NT2/D1 (cell line): ENCODE measurements at regions not wholly inside any gene's neighbourhood (a gene's known extent, or its start where the extent isn't known, plus 50 kb on each side); places are given as distances from the start of the nearest gene placed in this dataset.

Experiments used
- SUZ12 ChIP-seq: IDR thresholded peaks from 2 replicates; pipeline ENCODE4 v1.6.1; 2011; ENCODE audit not compliant: insufficient read length, insufficient read depth; ENCODE audit errors: extremely low read depth
- ZNF274 ChIP-seq: IDR thresholded peaks from 2 replicates; pipeline ENCODE4 v1.6.1; 2011; ENCODE audit warnings: mild to moderate bottlenecking, low read depth, low read length

- TF ChIP-seq ZNF274 (no peak), SUZ12 (no peak)
Measured at GRCh38 chr2:67889056-67889455, 173.7 kb downstream of the C1D start.
